RWPE1 (cell line): ENCODE measurements at regions not wholly inside any gene's neighbourhood (a gene's known extent, or its start where the extent isn't known, plus 50 kb on each side); places are given as distances from the start of the nearest gene placed in this dataset.

Experiments used
- CTCF ChIA-PET: fragments of 350-600 bp; sonication (Branson Sonifier 250); formaldehyde crosslinking; extraction: SDS; loops from one replicate; lab custom pipeline; 2021; lab: Yijun Ruan, JAX
- POLR2A ChIA-PET: fragments of 400-600 bp; formaldehyde crosslinking; extraction: SDS; loops from one replicate; lab custom pipeline; 2020; ENCODE audit warnings: antibody characterized with exemption; ENCODE audit not compliant: low non-redundant PET; lab: Yijun Ruan, JAX
- DNase-seq: peaks from one replicate; pipeline ENCODE4 v3.0.0; 2012; ENCODE audit warnings: low spot score
- H3K27ac ChIP-seq: fragments of 450-650 bp; 2 replicates; pipeline ENCODE4 v1.5.1; 2017
- TF ChIP-seq, protein P1 (sequence below): fragments of 450-650 bp; conservative IDR thresholded peaks from 2 replicates; pipeline ENCODE4 v1.5.1; 2017; ENCODE audit warnings: low read depth, mild to moderate bottlenecking

DNA sequence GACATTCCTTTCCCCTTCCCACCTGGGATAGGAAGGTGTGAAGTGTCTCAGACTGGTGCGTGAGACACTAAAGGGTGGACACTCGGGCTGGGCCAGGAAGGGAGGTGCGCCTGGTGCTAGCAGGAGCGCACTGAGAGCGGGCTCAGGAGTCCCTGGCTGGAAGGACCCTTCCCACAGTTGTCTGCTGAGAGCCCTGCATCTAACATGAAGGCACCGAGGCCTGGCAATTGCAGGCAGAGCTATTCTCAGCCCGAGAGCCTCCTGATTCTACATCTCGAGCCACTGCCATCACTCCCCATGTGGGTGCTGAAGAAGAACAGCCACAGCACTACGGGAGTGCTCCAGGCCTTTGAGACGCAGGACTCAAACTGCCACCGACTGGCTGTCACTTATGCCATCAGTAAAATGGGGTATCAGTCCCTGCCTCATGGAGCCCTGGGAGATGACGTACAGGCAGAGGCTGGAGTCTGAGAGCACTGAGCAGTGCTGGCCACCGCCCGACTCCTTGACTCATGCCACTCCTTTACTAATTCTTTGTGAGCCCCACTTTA, 159.4 kb downstream of the KLF13 start:
- ChIA-PET CTCF (interaction anchor here (0.9 kb wide), 1 partner anchor 120 kb away, joined by 4 read pairs; no protein-coding TSS in a partner anchor), POLR2A (no interaction called here)
- TF ChIP-seq, protein P1, sequence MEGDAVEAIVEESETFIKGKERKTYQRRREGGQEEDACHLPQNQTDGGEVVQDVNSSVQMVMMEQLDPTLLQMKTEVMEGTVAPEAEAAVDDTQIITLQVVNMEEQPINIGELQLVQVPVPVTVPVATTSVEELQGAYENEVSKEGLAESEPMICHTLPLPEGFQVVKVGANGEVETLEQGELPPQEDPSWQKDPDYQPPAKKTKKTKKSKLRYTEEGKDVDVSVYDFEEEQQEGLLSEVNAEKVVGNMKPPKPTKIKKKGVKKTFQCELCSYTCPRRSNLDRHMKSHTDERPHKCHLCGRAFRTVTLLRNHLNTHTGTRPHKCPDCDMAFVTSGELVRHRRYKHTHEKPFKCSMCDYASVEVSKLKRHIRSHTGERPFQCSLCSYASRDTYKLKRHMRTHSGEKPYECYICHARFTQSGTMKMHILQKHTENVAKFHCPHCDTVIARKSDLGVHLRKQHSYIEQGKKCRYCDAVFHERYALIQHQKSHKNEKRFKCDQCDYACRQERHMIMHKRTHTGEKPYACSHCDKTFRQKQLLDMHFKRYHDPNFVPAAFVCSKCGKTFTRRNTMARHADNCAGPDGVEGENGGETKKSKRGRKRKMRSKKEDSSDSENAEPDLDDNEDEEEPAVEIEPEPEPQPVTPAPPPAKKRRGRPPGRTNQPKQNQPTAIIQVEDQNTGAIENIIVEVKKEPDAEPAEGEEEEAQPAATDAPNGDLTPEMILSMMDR = no peak
- peak overlapping the region; percentile 90 for H3K27ac ChIP-seq
- no peak for DNase-seq

DNA sequence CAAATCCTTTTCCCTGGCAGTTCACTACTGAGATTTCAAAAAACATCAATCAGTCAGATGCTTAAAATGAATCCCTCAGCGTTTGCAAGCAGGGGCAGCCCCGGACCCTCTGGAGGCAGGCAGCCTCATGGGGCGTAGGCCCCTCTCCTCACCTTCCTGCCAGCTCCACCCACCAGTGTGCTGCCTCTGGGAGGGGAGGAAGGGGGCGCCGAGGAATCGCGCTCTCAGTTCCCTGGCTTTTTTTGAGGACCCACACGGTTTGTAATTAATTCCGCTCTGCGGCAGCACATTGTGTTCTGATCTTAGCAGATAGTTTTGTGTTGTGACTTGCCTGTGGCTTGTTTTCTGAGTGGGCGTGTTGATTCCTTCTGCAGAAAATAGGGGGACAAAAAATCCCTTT, 159.9 kb downstream of the KLF13 start:
- DNase-seq = no peak
- H3K27ac ChIP-seq = peak overlapping the region; percentile 90
- CTCF ChIA-PET = interaction anchor here (0.7 to 0.9 kb wide), 2 partner anchors 46 to 120 kb away, joined by 3 to 4 read pairs; no protein-coding TSS in a partner anchor
- TF ChIP-seq, protein P1 = no peak
- POLR2A ChIA-PET = no interaction called here

DNA sequence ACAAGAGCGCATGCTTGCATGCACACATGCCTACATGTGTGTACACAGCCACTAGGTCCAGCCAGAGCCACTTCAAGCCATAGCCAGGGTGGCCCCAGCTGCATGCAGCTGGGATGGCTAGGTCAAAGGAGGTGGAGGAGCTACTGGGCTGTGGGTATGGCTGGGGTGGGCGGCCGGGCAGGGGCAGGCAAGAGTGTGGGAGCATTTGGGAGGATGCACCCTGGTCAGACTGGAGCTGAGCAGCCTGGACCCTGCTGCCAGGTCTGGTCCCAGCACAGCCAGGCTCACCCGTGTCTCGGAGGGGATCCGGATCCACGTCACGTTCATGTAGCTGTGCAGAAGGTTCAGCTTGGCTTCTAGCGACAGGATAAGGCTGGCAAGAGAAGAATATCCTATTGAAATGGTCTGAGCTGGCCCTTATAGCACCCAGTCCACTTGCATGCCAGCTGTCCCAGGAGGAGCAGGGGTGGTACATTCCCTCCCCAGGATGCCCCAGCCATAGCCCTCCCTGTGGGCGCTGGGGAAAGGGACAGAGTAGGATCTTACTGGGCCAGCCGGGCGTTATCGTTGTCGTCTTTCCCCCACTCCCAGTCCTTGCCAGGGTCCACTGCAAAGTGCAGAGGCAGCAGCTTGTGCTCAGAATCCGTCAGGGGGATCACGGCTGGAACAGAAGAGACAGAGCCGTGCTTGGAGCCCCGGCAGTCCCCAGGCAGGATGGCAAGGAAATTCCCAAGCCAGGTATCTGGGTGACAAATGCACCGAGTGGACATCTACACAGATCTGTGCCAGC, 160.5 kb downstream of the KLF13 start:
- no peak for DNase-seq
- POLR2A ChIA-PET = no interaction called here
- peak overlapping the region; percentile 90 for H3K27ac ChIP-seq
- CTCF ChIA-PET = interaction anchor here (0.6 to 2.0 kb wide), 9 partner anchors 13 to 438 kb away, joined by 3 to 10 read pairs (median 3); partner anchors contain the start of gene KLF13
- TF ChIP-seq, protein P1 = no peak

DNA sequence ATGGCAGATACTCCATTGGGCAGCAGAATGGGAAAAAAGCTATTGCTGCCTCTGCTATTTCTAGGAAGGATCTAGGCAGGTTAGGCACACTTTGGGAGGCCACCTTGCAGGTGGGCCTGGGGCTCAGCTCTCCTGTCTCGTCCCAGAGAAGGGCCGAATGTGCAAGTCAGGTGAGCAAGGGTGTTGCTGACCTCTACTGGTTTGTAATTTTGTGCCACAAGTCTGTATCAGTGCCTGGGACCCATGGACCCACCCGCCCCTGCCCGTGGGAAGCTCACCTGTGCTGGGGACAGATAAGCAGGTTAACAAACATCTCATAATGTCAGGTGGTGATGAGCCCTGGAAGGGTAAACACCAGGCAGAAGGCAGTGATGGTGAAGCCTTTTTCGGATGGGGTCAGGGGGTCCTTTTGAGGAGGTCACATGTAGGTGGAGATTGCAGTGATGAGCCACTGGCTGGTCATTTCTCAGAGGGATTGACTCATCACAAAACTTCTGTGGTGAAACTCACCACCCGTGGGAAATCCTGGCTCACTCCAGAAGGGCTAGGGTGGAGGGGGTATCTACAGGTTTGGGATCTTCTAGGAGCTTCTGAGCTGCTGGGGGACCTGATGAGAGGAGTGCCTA, 161.3 kb downstream of the KLF13 start:
- peak overlapping the region; percentile 90 for H3K27ac ChIP-seq
- peak; percentile 18 for DNase-seq
- TF ChIP-seq, protein P1 = no peak
- POLR2A ChIA-PET = no interaction called here
- CTCF ChIA-PET = interaction anchor here (0.5 to 2.0 kb wide), 27 partner anchors 9 to 385 kb away, joined by 3 to 13 read pairs (median 4); partner anchors contain the start of gene KLF13

DNA sequence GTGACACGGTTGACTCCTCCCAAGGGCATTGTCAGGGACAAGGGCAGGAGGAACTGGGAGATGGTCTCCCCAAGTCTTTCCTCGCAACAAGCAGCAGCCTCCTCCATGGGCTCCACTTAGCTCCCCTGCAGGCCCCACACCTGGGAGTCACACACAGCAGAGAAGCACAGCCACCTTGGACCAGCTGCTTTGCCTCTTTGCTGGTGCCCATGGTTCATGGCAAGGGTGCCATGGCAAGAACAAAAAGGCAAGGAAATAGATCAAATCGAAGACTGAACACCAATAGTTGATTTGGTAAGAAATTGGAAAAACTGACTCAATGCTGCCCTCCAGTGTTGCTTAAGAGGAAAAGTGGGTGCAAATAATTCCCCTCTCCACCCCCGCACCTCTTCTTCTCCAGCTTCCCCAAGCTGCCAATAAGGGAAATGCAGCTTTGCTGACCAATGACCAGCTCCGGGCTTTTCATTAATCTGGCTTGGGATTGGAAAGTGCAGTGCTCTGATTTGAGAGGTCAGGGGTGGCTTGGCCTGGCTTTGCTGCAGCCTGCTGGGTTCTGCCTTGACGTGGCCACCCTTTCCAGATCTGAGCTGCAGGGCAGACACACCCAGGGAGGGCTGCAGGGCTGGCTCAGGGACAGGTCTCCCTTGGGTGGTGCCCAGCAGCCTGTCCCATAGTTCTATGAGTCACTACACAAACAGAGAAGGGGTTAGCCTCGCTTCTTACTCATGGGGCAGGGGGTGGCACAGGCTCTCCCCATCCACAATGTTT, 162.0 kb downstream of the KLF13 start:
- H3K27ac ChIP-seq = peak overlapping the region; percentile 90
- ChIA-PET CTCF (interaction anchor here (0.5 to 2.0 kb wide), 34 partner anchors 9 to 685 kb away, joined by 3 to 13 read pairs (median 3); partner anchors contain the start of gene KLF13), POLR2A (interaction anchor here (1.0 kb wide), 1 partner anchor 97 kb away, joined by 3 read pairs; no protein-coding TSS in a partner anchor)
- peak; percentile 93 for DNase-seq
- TF ChIP-seq, protein P1 = peak; percentile 93
